Liver (tissue), 8 donors: ENCODE measurements at regions not wholly inside any gene's neighbourhood (a gene's known extent, or its start where the extent isn't known, plus 50 kb on each side); places are given as distances from the start of the nearest gene placed in this dataset.
A peak's percentile ranks its signal among the peaks of the same experiment; 100 is the strongest.

Source experiments
- DNase-seq: peaks from one replicate; pipeline ENCODE4 v3.0.0-alpha.2; 2017; ENCODE audit warnings: low spot score
- H3K27ac ChIP-seq, 2 donors: one replicate each; pipeline ENCODE4 v1.7.0; 2013; ENCODE audit warnings: inconsistent platforms in 2 of 2, low read length in 2 of 2, control low read depth in 1 of 2, low read depth in 1 of 2, mild to moderate bottlenecking in 1 of 2
- H3K27me3 ChIP-seq, 4 donors: one replicate each; pipeline versions ENCODE4 v1.6.1 to v1.7.0; 2013; ENCODE audit warnings: low read length in 3 of 4, inconsistent platforms in 1 of 4, mild to moderate bottlenecking in 1 of 4, moderate library complexity in 1 of 4; ENCODE audit not compliant: control insufficient read depth in 4 of 4, insufficient read depth in 4 of 4
- H3K36me3 ChIP-seq, 4 donors: one replicate each; pipeline versions ENCODE4 v1.6.1 to v1.7.0; 2013; ENCODE audit warnings: low read length in 3 of 4, mild to moderate bottlenecking in 3 of 4, low read depth in 1 of 4, moderate library complexity in 1 of 4; ENCODE audit not compliant: control insufficient read depth in 4 of 4, insufficient read depth in 3 of 4
- H3K4me1 ChIP-seq, 4 donors: one replicate each; pipeline versions ENCODE4 v1.6.1 to v1.7.0; 2013; ENCODE audit warnings: low read length in 3 of 4, mild to moderate bottlenecking in 3 of 4, moderate library complexity in 1 of 4; ENCODE audit not compliant: control insufficient read depth in 4 of 4, insufficient read depth in 4 of 4
- H3K4me3 ChIP-seq, 3 donors: one replicate each; pipeline versions ENCODE4 v1.6.1 to v1.7.0; 2013; ENCODE audit warnings: low read length in 3 of 3, control low read depth in 1 of 3, low read depth in 1 of 3, mild to moderate bottlenecking in 1 of 3
- H3K9ac ChIP-seq, 2 donors: one replicate each; pipeline ENCODE4 v1.7.0; 2013; ENCODE audit warnings: low read length in 2 of 2, mild to moderate bottlenecking in 2 of 2, moderate library complexity in 2 of 2, control low read depth in 1 of 2, low read depth in 1 of 2
- H3K9me3 ChIP-seq, 4 donors: one replicate each; pipeline versions ENCODE4 v1.6.1 to v1.7.0; 2013; ENCODE audit warnings: low read length in 3 of 4; ENCODE audit not compliant: control insufficient read depth in 4 of 4
- ATF3 ChIP-seq: IDR thresholded peaks from 2 replicates; pipeline ENCODE4 v1.6.1; 2016; ENCODE audit warnings: antibody characterized with exemption
- CTCF ChIP-seq: fragments of 150-350 bp; IDR thresholded peaks from 2 replicates; pipeline ENCODE4 v1.5.1; 2017; ENCODE audit warnings: improper control_type of control experiment, low read depth, low read length; ENCODE audit not compliant: missing input control
- EGR1 ChIP-seq, 2 donors: IDR thresholded peaks; 2 replicates each; pipeline ENCODE4 v1.6.1; 2016 to 2018; ENCODE audit warnings: antibody characterized with exemption in 2 of 2, low read depth in 2 of 2
- FOXA1 ChIP-seq: IDR thresholded peaks from 2 replicates; pipeline ENCODE4 v1.6.1; 2016; ENCODE audit warnings: antibody characterized with exemption
- FOXA2 ChIP-seq: IDR thresholded peaks from 2 replicates; pipeline ENCODE4 v1.6.1; 2016; ENCODE audit warnings: antibody characterized with exemption
- GABPA ChIP-seq, 2 donors: IDR thresholded peaks in 1 of 2; conservative IDR thresholded peaks in 1 of 2; 2 replicates each; pipeline ENCODE4 v1.6.1; 2016; ENCODE audit warnings: antibody characterized with exemption in 2 of 2, mild to moderate bottlenecking in 1 of 2, moderate library complexity in 1 of 2
- HNF4A ChIP-seq, 2 donors: conservative IDR thresholded peaks; 2 replicates each; pipeline ENCODE4 v1.6.1; 2016; ENCODE audit warnings: antibody characterized with exemption in 2 of 2, mild to moderate bottlenecking in 2 of 2
- HNF4G ChIP-seq: IDR thresholded peaks from 2 replicates; pipeline ENCODE4 v1.6.1; 2016; ENCODE audit warnings: antibody characterized with exemption
- JUND ChIP-seq, 2 donors: IDR thresholded peaks; 2 replicates each; pipeline ENCODE4 v1.6.1; 2016; ENCODE audit warnings: antibody characterized with exemption in 2 of 2
- MAX ChIP-seq: IDR thresholded peaks from 2 replicates; pipeline ENCODE4 v1.6.1; 2016; ENCODE audit warnings: antibody characterized with exemption
- NR2F2 ChIP-seq: IDR thresholded peaks from 2 replicates; pipeline ENCODE4 v1.6.1; 2016; ENCODE audit warnings: antibody characterized with exemption
- RAD21 ChIP-seq, 2 donors: IDR thresholded peaks; 2 replicates each; pipeline ENCODE4 v1.6.1; 2016; ENCODE audit warnings: antibody characterized with exemption in 2 of 2, mild to moderate bottlenecking in 2 of 2
- REST ChIP-seq: IDR thresholded peaks from 2 replicates; pipeline ENCODE4 v1.6.1; 2016; ENCODE audit warnings: antibody characterized with exemption, mild to moderate bottlenecking
- SP1 ChIP-seq: IDR thresholded peaks from 2 replicates; pipeline ENCODE4 v1.6.1; 2018; ENCODE audit warnings: antibody characterized with exemption, mild to moderate bottlenecking
- TAF1 ChIP-seq: conservative IDR thresholded peaks from 2 replicates; pipeline ENCODE4 v1.6.1; 2016; ENCODE audit warnings: antibody characterized with exemption, mild to moderate bottlenecking
- YY1 ChIP-seq: IDR thresholded peaks from 2 replicates; pipeline ENCODE4 v1.6.1; 2016; ENCODE audit warnings: antibody characterized with exemption, mild to moderate bottlenecking
- ZBTB33 ChIP-seq: IDR thresholded peaks from 2 replicates; pipeline ENCODE4 v1.6.1; 2016; ENCODE audit warnings: antibody characterized with exemption
- WGBS: extraction: QIAGEN DNeasy Blood & Tissue Kit; methylation state at CpG from one replicate; pipeline ENCODE4 v1.1.7; 2013; 5-methylcytosine and 5-hydroxymethylcytosine counted together
- donor health status: healthy.
- donor health status: healthy.
- donor health status: healthy.
- donor health status: healthy.
- donor health status: healthy.

- no peak overlapping the region for H3K4me3 ChIP-seq
- TF ChIP-seq HNF4G, result no peak
- TF ChIP-seq FOXA1, result no peak
- no peak for TF ChIP-seq EGR1 (IDR thresholded peaks at IDR 0.05; ENCODE audit: low read depth in 2 of 2)
- TF ChIP-seq FOXA2, result no peak
- TF ChIP-seq ATF3, result no peak
- no peaks in the 10 kb centered on the region for H3K36me3 ChIP-seq
- no peak for DNase-seq
- H3K9me3 ChIP-seq, result peaks cover 0 to 27% (median 6%) of the 10 kb centered on the region in 4 donors
- H3K4me1 ChIP-seq, result no peaks in the 10 kb centered on the region
- H3K9ac ChIP-seq, result no peak overlapping the region
- no peaks in the 10 kb centered on the region for H3K27me3 ChIP-seq
- no peak overlapping the region for H3K27ac ChIP-seq
Measured at GRCh38 chr6:5869261-5869660, 137.5 kb downstream of the NRN1 start.

GRCh38 chr6:5866547-5867051 lies 140.1 kb downstream of the NRN1 start:
- no peaks in the 10 kb centered on the region for H3K36me3 ChIP-seq
- H3K9me3 ChIP-seq, result peaks cover 0 to 24% (median 5%) of the 10 kb centered on the region in 4 donors
- peak; percentile 4 for DNase-seq
- TF ChIP-seq REST, result no peak
- no peak for TF ChIP-seq EGR1 (IDR thresholded peaks at IDR 0.05; ENCODE audit: low read depth in 2 of 2)
- no peak for TF ChIP-seq GABPA (IDR thresholded peaks at IDR 0.05 in 1 of 2, conservative IDR thresholded peaks at IDR 0.05 in 1 of 2)
- no peak for TF ChIP-seq FOXA1
- TF ChIP-seq ATF3, result no peak
- TF ChIP-seq TAF1, result no peak
- no peak for TF ChIP-seq HNF4A (conservative IDR thresholded peaks at IDR 0.05)
- TF ChIP-seq FOXA2, result no peak
- no peak for TF ChIP-seq CTCF
- TF ChIP-seq NR2F2, result no peak
- no peak for TF ChIP-seq HNF4G
- peak overlapping the region in 1 of 2 donors; percentile 61 for H3K9ac ChIP-seq
- H3K27me3 ChIP-seq, result no peaks in the 10 kb centered on the region
- H3K4me1 ChIP-seq, result no peaks in the 10 kb centered on the region
- peak overlapping the region in 1 of 3 donors; percentile 20 for H3K4me3 ChIP-seq
- WGBS, result 46% methylated on average over 4 of the region's 4 CpGs
- no peak overlapping the region for H3K27ac ChIP-seq

GRCh38 chr6:5865506-5866031 lies 141.2 kb downstream of the NRN1 start:
- 57% methylated on average over 3 of the region's 3 CpGs for WGBS
- H3K4me3 ChIP-seq, result no peak overlapping the region
- peak; percentile 14 for DNase-seq
- H3K27me3 ChIP-seq, result no peaks in the 10 kb centered on the region
- H3K36me3 ChIP-seq, result no peaks in the 10 kb centered on the region
- no peak overlapping the region for H3K9ac ChIP-seq
- peaks cover 0 to 16% (median 2%) of the 10 kb centered on the region in 4 donors for H3K9me3 ChIP-seq
- H3K4me1 ChIP-seq, result no peaks in the 10 kb centered on the region
- no peak overlapping the region for H3K27ac ChIP-seq
- TF ChIP-seq MAX (no peak), ZBTB33 (no peak), HNF4A (conservative IDR thresholded peaks at IDR 0.05) (no peak), RAD21 (IDR thresholded peaks at IDR 0.05) (no peak), NR2F2 (no peak), CTCF (no peak), FOXA1 (no peak), JUND (IDR thresholded peaks at IDR 0.05) (no peak), SP1 (no peak), YY1 (no peak), GABPA (IDR thresholded peaks at IDR 0.05 in 1 of 2, conservative IDR thresholded peaks at IDR 0.05 in 1 of 2) (no peak)
